ENCODE measurements at regions not wholly inside any gene's neighbourhood (a gene's known extent, or its start where the extent isn't known, plus 50 kb on each side); places are given as distances from the start of the nearest gene placed in this dataset.

GRCh38 chr17:45666046-45666600, 118.0 kb upstream of the CRHR1 start:
- TF ChIP-seq CTCF (conservative IDR thresholded peaks at IDR 0.05; ENCODE audit: low read depth, low read length) (peak; percentile 57), EZH2phosphoT487 (IDR thresholded peaks at IDR 0.05; ENCODE audit: borderline replicate concordance, low read length) (no peak)
